Activated CD4-positive, CD25-positive, alpha-beta regulatory T cell treated with anti-CD3 and anti-CD28 coated beads, Interleukin-2, amount 50 U/mL, for 24 hours (primary cell): ENCODE measurements at regions not wholly inside any gene's neighbourhood (a gene's known extent, or its start where the extent isn't known, plus 50 kb on each side); places are given as distances from the start of the nearest gene placed in this dataset.

ENCODE experiments used
- ATAC-seq, 2 donors: fragments of 150-1000 bp; cut with Tn5 transposase; one replicate each; pipeline ENCODE4 v1.10.0; 2021; ENCODE audit warnings: mild to moderate bottlenecking in 1 of 2, moderate library complexity in 1 of 2

GRCh38 chr10:47078393-47079203 lies 167.4 kb downstream of the PTPN20 start:
- ATAC-seq: no peak

DNA sequence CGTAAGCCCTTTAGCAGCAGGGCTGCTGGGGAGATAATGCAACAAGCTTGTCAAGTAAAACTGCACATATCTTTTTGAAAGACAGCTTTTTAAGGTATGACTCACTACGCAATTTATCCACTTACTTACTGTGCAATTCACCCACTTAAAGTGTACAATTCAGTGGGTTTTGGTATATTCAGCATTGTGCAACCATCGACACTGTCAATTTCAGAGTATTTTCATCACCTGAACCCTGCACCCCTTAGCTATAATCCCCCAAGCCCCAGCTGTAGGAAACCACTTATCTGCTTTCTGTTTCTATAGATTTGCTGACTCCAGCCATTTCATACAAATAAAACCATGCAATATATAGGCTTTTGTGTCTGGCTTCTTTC lies 168.0 kb downstream of the PTPN20 start:
- no peak for ATAC-seq

DNA sequence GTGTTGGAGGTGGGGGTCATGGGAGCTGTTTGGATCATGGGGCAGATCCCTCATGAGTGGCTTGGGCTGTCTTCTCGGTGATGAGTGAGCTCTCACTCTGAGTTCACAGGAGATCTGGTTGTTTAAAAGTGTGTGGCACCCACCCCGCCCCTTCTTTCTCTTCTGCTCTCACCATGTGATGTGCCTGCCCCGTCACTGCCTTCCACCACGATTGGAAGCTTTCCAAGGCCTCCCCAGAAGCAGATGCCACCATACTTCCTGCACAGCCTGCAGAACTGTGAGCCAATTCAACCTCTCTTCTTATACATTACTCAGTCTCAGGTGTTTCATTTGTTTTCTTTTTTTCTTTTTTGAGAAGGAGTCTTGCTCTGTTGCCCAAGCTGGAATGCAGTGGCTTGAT lies 170.0 kb downstream of the PTPN20 start:
- ATAC-seq: no peak

GRCh38 chr10:47082055-47082784 lies 171.0 kb downstream of the PTPN20 start:
- ATAC-seq: no peak

DNA sequence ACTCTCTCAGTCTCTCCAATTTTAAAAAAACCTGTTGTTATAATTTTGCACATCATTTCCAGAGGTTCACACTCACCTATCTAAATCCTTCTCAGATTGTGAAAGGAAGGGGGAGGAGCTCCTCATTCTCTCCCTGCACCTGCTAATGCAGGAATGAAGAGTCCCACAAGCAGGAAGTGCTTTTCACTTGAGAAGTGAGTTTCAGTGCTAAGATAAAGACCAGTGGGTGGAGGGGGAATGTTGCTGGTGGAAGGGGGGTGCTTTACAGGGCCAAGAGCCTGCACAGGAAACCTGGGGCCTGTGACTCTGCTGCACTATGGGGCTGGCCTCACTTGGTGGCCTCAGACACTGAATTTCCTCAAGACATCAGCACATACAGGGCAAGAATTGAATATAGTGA lies 176.4 kb downstream of the PTPN20 start:
- ATAC-seq: no peak

- no peak for ATAC-seq
Measured at GRCh38 chr10:47088656-47089354, 177.6 kb downstream of the PTPN20 start.

DNA sequence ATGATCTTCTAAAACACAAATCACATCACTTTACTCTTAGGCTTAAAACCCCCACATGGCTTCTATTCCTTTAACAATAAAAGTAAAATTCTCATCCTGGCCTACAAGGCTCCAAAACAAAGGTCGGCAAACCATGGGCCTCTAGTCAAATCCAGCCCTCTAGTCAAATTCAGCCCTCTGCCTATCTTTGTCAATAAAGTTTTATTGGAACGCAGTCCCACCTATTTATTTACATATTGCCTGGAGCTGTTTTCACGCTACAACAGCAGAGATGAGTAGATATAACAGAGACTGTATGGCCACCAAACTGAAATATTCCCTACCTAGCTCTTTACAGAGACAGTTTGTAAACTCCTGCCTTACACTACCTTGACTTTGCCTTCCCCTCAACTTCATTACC lies 178.8 kb downstream of the PTPN20 start:
- no peak for ATAC-seq

- ATAC-seq: no peak
Measured at GRCh38 chr10:47090903-47091302, 179.7 kb downstream of the PTPN20 start.

DNA sequence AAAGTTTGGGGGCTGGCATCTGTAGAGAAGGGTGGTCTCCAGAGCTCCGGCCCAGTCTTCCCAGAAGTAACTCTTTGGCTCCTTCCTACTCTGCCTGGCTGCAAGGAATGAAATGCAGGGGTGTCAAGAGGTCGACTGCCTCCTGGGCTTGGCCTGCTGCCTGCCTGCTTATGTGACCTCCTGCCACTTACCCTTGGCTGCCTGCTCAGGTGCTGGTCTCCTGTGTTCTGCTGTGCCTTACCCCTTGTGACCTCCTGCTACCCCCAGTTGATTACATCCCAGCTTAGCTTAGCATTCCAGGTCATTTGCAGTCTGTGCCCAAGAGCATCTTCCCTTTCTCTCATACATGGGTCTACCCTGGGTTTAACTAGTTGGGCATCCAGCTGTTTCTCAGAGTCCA lies 180.2 kb downstream of the PTPN20 start:
- no peak for ATAC-seq

GRCh38 chr10:47092376-47092775 lies 181.1 kb downstream of the PTPN20 start:
- no peak for ATAC-seq

- ATAC-seq: no peak
Measured at GRCh38 chr10:47092831-47093230, 181.6 kb downstream of the PTPN20 start.

GRCh38 chr10:47094126-47094525 lies 182.9 kb downstream of the PTPN20 start:
- no peak for ATAC-seq

GRCh38 chr10:47094636-47095035 lies 183.4 kb downstream of the PTPN20 start:
- ATAC-seq: no peak

- no peak for ATAC-seq
Measured at GRCh38 chr10:47095211-47095610, 184.0 kb downstream of the PTPN20 start.

DNA sequence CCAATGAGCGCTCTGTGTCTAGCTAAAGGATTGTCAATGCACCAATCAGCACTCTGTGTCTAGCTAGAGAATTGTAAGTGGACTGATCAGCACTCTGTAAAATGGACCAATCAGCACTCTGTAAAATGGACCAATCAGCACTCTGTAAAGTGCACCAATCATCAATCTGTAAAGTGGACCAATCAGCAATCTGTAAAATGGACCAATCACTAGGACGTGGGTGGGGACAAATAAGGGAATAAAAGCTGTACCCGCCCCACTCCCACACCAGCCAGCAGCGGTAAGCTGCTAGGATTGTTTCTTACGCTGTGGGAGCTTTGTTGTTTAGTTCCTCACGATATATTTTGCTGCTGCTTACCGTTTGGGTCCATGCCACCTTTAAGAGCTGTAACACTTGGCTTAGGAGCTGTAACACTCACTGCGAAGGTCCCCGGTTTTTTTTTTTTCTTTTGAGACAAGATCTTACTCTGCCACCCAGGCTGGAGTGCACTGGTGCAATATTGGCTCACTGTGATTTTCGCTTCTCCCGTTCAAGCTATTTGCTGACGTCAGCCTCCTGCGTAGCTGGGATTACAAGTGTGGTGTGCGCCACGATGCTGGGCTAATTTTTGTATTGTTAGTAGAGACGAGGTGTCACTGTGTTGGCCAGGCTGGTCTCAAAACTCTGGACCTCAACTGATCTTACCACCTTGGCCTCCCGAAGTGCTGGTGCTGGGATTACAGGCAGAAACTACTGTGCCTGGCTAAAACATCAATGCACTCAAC lies 184.8 kb downstream of the PTPN20 start:
- no peak for ATAC-seq

GRCh38 chr10:47098238-47098637 lies 187.0 kb downstream of the PTPN20 start:
- ATAC-seq: no peak

DNA sequence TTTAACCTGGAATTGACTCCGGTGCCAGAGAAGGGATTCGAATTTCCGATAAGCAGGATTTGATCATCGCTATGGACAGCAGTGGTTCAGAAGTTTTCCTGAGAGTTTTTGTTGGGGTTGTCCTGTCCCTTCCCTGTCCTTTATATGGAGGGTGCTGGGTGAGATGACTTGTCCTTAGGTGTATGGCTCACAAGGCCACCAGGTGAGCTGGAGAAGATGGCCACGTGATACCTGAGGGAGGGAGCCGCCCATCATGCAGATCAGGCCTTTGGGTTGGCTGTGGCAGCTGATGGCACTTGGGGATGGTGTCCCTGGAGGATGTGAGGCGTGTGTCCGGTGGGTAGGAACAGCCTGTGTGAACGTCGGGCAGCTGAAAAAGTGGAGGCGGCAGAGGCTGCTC lies 187.7 kb downstream of the PTPN20 start:
- ATAC-seq: no peak

DNA sequence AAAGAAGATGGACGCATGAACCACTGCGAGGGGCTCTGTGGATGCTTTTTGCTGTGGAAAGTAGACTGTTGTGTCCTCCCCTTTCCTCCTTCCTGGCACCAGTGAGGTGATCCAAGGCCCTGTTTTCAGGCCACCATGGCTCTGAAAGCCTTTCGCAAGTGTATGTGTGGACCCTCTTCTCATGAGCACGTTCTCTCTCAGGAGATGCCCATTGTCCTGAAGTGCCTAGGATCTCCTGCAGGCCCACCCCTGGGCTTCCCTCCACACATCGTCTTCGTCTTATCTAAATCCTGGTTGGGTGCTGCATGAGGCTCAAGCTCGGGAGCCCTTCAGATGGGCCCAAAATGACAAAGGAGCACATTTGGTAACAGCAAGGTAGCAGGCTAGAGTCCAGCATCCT lies 188.2 kb downstream of the PTPN20 start:
- no peak for ATAC-seq

GRCh38 chr10:47101196-47101595 lies 190.0 kb downstream of the PTPN20 start:
- no peak for ATAC-seq

DNA sequence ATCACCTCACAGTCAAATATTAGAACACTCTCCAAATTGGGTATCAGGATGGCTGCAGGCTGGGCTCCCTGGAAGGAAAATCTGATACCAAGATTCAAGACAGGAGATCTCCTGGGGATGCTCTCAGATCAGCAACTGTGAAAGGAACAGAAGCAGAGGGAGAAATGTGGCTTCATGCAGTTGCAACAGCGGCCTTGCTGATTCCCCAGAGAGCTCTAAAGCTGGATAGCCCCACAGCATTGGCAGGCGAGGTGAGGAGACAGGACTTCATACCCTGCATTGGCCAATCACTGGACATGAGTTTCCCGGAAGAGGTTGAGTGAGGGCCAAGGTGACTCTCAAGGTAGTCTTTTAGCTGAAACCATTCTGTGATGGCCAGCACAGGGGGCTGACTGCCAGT lies 190.6 kb downstream of the PTPN20 start:
- ATAC-seq: no peak

DNA sequence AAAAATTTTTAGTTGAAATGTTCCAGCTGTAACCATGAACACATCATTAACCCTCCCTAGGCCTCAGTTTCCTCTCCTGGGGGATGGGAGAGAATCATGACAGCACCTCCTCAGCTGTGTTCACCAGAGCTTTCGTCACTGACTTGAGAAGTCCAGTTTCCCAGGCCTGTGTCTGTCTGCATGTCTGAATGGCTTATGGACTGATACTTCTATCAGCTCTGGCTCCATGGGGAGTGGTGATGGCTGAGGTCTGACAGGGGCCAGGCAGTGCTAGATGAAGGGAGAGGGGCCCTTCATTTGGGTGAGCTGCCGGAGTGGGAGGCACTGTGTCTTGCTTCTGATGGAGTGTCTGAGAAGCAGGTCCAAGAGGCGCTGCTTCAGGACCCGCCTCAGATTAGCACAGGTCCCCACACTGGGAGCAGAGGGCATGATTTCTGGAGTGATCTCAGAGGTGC lies 192.9 kb downstream of the PTPN20 start:
- no peak for ATAC-seq

- no peak for ATAC-seq
Measured at GRCh38 chr10:47104786-47105385, 193.7 kb downstream of the PTPN20 start.
